ENCODE measurements at regions not wholly inside any gene's neighbourhood (a gene's known extent, or its start where the extent isn't known, plus 50 kb on each side); places are given as distances from the start of the nearest gene placed in this dataset.

DNA sequence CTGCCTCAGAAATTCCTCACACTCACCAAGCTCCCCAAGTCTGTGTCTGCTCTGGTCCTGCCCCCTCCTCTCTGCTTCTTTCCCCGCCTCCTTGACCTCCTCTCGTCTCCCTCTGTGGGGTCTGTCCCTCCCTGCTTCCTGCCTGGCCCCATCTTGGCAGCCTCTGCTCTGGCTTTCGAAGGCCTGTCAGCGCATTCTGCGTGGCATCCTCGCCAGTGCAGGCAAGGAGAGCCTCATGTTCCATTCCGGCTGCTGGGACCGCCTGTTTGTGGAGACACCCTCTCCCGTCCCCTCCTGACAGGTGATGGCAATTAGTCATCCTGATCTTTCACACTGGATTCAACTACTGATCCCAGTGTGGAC is 51.7 kb upstream of the COL13A1 start:
- TF ChIP-seq CTCF (IDR thresholded peaks at IDR 0.05; ENCODE audit: insufficient read depth, low read depth, low read length) = no peak
- no peak for DNase-seq (ENCODE audit: low read depth)
- H3K4me3 ChIP-seq (ENCODE audit: low read depth, low read length) = no peak overlapping the region

DNA sequence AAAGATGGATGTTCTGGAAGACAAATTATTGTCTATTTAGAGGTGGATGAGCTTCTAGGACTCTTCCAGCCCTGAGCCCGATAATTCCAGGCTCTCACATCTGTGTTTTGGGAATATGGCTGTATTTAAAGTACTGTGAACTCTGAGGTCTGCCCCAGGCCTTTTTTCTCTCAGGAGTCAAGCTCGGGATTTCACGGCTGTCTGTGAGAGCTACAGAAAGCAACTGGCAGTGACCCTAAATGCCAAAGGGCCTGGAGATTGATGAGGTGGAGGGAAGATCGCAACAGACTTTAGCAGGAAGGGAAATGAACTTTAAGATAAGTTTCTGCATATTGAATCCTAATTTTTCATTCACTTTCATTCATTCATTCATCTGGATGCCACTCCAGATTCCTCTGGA is 51.0 kb upstream of the COL13A1 start:
- H3K4me3 ChIP-seq (ENCODE audit: low read depth, low read length) = no peak overlapping the region
- no peak for DNase-seq (ENCODE audit: low read depth)
- TF ChIP-seq CTCF (IDR thresholded peaks at IDR 0.05; ENCODE audit: insufficient read depth, low read depth, low read length) = no peak

GRCh38 chr10:69751214-69751613 is 50.5 kb upstream of the COL13A1 start:
- DNase-seq (ENCODE audit: low read depth) = no peak
- TF ChIP-seq CTCF (IDR thresholded peaks at IDR 0.05; ENCODE audit: insufficient read depth, low read depth, low read length) = no peak
- no peak overlapping the region for H3K4me3 ChIP-seq (ENCODE audit: low read depth, low read length)
